EH (cell line): ENCODE measurements at regions not wholly inside any gene's neighbourhood (a gene's known extent, or its start where the extent isn't known, plus 50 kb on each side); places are given as distances from the start of the nearest gene placed in this dataset.

ENCODE experiments used
- DNase-seq: peaks from one replicate; pipeline ENCODE4 v3.0.0-alpha.2; 2015; ENCODE audit warnings: low read depth

DNA sequence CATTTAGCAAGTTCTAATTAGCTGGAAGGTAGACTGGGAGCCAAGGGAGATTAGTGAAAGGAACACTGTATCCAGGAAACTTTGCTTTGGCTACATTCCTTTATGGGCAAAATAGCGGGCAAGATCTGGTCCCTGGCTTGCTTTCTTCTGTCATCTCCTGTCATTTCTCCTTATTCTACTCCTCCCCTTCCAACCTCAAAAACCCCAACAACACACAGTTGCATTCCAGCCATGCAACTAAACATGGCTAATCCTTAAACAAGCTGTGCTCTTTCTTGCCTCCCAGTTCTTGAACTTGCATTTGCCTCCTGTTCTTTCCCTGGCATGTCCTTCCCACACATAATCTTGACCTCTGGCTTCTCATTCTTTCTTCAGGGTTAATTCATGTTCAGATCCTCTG, 59.5 kb upstream of the CDCA7L start:
- no peak for DNase-seq

DNA sequence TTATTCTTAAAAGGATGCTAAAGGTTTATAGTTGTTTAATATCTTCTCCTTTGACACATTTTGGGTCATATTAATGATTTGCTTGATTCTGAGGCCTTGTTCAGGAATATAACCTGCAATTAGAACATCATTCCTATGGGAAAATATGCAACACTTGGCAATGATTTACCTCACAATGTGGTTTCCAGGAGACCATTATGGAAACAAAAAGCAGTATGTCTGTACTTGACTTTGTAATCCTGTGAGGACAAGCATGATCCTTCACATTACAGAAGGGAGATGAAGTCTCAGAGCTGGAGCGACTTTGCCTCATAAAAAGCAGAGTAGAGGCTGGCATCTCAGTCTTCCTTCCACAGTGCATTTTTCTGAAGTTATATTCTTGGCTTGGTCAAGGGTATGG, 57.0 kb upstream of the CDCA7L start:
- peak; percentile 5 for DNase-seq

DNA sequence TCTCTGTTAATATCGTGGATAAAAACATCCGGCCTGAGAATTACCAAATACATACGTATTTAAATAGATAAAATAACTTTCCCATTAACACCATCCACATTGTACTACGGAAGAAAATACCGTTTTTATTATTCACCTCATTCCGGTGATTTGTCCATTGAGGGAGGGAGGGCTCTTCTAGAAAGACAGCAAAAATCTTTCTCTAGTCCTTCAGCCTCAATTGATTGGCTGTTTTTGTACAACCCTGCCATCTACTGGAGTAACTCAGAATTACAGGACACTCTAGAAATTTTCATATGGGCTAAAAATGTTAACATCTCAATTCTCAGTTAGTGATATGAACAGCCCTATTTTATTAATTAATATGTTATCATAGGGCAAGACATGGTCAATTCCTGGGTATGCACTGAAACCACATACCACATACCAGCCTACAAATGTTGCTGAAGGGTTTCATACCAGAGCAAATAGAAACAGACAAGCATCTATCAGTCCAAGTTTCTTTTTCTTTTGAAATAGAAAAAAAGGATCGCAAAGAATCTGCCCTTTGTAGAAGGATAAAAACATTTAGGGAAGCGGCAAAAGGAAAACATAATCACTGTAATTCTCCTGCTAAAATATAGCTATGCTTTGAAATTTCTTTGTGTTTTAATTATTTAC, 55.8 kb upstream of the CDCA7L start:
- peak; percentile 87 for DNase-seq

DNA sequence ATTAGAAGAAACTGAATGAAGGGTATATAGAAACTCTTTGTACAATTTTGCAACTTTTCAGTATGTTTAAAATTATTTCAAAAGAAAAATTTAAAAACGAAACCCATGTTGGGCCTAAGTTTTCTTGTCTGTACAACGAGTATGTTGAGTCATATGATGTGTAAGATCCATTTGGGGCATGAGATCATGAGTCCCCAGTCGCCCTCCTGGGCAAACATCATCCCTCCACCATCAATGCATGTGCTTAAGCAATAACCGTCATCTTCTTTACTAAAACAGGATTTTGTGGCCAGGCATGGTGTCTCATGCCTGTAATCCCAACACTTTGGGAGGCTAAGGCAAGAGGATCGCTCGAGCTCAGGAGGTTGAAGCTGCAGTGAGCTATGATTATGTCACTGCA, 54.2 kb upstream of the CDCA7L start:
- DNase-seq = peak; percentile 16

DNA sequence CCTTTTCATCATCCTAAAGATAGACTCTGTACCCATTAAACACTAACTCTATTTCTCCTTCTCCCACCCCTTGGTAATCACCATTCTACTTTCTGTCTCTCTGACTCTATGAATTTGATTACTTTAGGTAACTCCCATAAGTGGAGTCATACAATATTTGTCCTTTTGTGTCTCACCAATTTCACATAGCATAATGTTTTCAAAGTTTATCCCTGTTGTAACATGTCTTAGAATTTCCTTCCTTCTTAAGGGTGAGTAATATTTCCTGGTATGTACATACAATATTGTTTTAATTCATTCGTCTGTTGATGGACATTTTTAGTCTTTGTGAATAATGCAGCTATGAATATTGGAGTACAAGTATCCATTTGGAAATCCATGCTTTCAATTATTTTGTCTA, 50.9 kb upstream of the CDCA7L start:
- peak; percentile 38 for DNase-seq
